ENCODE measurements at regions not wholly inside any gene's neighbourhood (a gene's known extent, or its start where the extent isn't known, plus 50 kb on each side); places are given as distances from the start of the nearest gene placed in this dataset.
"Not testable (repeated sequence)": the region's sequence is repeated elsewhere in the genome, so short reads cannot be mapped to it uniquely, and the experiment has no call there.

DNA sequence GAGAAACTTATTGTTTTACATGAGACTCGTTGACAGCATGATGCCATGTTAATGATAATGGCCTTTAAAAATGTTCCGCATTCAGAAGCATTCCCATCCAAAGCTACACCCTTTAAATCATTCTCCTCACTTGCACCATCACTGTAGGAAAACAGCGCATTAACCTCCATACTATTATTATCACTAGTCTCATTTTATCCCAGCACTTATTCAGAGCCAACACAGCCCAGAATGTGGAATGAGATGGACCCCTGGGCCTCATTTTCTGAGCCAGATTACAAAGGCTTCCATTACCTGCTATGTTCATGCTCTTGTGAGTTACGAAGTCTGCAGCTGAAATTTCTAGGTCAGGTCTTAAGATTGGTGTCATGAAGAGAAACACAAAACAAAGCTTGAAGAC lies 159.4 kb downstream of the HS3ST3A1 start:
- DNase-seq: no peak

DNA sequence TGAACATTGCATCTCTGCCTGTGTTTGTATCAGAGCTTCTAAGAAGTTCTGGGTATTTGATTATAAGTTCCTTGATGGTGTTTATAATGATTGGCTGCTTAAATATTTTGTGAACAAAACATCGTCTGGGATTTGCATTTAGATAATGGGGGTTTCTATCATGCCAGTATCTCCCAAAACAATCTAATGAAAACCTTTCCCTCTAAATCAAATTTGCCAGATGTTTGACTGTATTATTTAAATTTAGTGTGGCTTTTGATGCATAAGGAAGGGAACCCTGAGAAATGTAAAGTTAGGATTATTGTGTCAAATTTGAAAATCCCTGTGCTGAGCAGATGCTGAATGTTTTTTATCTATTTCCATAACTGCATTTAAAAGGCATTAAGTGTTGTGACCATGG lies 159.9 kb downstream of the HS3ST3A1 start:
- DNase-seq: no peak

DNA sequence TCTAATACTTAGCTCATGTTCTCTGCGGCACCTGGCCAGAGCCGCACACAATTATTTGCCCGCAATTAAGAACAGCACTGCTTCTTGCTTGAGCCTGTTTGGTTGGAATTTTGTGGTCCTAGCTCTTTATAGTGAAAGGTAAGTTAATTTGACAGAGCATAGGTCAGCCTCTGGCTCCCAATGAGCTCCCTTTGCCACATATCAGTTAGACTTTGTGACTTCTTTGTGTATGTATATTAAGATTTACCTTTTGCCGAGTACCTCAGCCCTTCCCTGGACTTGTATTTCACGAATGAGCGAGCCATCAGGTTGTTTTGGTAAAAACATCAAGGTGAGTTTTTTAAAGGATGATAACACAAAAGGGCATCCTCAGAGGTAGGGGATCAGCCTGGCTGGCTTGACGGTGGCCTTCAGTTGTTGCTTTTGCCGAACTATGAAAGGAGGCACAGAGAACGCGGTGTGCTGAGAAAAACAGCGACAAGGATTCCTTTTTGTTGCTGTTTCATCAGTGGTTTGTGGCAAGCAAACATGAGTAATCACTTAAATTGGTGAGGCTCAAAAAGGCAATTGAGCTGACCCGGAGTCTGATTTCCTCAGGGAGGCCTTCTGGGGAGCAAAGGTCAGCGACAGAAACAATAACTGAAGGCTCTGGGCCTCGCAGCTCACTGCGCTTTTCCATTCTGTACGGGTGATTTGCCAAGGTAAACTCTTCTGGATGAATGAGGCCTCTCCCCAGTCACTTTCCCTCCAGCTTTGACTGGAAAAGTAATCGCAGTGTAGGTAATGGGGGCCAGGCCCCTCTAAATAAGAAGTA lies 163.6 kb downstream of the HS3ST3A1 start:
- DNase-seq: no peak

DNA sequence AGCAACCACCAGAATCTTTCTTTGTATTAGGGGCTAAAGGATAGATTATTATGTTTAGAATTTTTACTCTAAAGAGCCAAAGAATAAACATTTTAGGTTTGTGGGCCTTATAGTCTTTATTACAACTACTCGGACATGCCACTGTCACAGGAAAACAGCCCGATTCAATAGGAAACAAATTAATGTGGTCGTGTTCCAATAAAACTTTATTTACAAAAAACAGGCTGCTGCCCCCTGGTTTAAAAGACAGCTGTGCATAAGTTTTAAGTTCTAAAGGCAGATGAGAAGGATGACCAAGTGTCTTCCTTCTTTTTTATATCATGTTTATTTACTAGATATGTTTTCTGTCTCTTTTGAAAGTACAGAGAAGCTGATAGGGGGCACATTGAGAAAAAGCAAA lies 166.5 kb downstream of the HS3ST3A1 start:
- DNase-seq: no peak

GRCh38 chr17:13429201-13429600 lies 172.5 kb downstream of the HS3ST3A1 start:
- DNase-seq: no peak

- no peak for DNase-seq
Measured at GRCh38 chr17:13428611-13429042, 173.1 kb downstream of the HS3ST3A1 start.

- DNase-seq: no peak
Measured at GRCh38 chr17:13426991-13427390, 174.7 kb downstream of the HS3ST3A1 start.

- no peak for DNase-seq
Measured at GRCh38 chr17:13425390-13425789, 176.3 kb downstream of the HS3ST3A1 start.

GRCh38 chr17:13421581-13422130 lies 180.1 kb downstream of the HS3ST3A1 start:
- peak in 2 of 56 donors; percentile 0 to 1 for DNase-seq

GRCh38 chr17:13420878-13421277 lies 180.9 kb downstream of the HS3ST3A1 start:
- DNase-seq: no peak

DNA sequence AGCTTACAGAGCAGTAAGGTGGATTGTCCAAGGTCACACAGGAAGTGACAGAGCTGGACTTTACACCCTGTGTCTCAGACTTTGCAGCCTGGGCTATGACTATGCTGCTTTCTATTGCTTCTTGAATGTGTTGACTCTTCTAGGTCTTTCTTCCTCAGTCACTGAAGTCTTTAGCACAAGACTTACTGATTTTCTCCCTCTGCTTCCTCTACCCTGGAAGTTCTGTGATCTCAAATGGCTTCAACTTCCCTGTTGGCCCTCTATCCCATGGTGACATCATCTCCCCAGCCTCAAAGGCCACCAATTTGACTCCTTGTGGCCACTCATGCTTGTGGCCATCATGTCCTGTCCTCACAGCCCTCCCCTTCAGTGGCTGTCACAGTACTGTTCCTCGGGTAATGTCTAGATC lies 181.3 kb downstream of the HS3ST3A1 start:
- no peak for DNase-seq

DNA sequence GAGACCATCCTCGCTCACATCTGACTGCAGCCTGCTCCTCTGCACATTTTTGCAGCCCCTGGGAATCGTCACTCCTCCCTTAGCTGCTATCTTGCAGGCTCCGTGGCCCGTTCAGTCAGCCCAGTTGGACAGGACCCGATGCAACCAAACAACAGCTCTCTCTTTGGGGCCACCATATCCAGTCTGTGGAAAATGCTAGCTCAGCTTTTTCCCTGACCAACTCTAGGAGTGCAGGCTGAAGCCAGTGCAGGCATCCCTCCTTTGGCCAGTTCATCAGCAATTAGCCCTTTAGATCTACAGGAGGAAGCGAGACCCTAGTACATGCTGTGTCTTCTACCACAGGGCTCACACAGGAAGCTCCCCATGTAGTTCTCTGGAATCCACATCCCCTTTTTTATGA lies 182.1 kb downstream of the HS3ST3A1 start:
- no peak for DNase-seq

GRCh38 chr17:13418891-13419290 lies 182.8 kb downstream of the HS3ST3A1 start:
- DNase-seq: no peak

GRCh38 chr17:13417381-13417950 lies 184.3 kb downstream of the HS3ST3A1 start:
- no peak for DNase-seq

DNA sequence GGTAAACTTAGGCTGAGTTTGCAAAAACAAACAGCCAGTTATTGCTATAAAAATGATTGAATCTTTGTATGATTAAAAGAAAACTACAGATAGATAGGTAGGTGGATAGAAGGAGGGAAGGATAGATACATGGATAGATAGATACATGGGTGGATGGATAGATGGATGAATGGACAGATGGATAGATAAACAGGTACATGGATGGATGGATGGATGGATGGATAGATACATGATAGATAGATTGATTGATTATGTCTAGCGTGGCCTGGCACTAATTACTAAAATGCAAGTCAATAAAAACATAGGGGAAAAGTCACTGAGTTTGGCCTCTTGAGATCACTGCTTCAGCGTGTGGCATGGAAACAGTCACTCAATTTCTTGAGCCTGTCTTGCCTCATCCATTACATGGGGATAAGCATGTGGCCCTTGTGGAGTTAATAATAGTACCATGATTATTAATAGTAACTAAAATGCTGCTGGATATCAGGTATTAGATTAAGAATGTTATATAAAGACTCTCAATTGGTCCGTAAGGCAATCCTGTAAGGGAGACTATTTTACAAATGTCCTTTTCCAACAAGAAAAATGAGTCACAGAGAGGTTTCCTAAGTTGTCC lies 184.9 kb downstream of the HS3ST3A1 start:
- no peak for DNase-seq

DNA sequence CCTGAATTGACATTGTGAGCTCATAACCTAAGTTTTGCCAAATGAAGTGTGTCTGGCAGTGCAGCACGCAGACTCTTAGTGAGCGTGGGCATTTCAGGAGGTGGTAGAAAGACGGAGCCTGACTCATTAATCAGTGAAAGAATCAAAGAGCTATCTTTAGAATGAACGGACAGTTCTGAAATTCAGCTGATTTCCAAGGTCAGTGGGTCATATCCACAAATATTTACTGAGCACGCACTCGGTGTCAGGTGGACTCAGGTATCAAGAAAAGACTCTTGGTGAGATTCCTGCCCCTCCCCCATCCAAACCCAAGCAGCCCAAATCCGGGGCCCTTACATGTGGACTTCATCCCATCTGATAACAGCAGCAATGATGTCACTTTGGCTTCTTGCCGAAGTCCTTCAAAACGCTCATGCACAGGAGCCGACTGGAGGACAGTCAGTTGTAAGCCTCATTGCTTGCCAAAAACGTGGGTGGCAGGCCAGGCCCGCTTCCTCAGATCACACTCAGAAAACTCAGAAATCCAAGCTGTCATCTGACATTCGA lies 185.8 kb downstream of the HS3ST3A1 start:
- peak in 9 of 56 donors; percentile 2 to 43 (median 9) for DNase-seq

DNA sequence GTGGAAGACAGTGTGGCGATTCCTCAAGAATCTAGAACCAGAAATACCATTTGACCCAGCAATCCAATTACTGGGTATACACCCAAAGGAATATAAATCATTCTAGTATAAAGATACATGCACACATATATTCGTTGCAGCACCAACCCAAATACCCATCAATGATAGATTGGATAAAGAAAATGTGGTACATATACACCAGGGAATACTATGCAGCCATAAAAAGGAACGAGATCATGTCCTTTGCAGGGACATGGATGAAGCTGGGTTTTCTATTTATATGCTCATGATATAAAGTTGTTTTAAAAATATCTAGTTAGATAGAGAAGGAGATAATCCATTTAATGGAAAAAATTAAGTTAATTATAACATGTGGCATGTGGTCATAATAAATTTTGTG lies 186.5 kb downstream of the HS3ST3A1 start:
- DNase-seq: not testable (repeated sequence)

GRCh38 chr17:13413001-13413400 lies 188.7 kb downstream of the HS3ST3A1 start:
- DNase-seq: no peak

DNA sequence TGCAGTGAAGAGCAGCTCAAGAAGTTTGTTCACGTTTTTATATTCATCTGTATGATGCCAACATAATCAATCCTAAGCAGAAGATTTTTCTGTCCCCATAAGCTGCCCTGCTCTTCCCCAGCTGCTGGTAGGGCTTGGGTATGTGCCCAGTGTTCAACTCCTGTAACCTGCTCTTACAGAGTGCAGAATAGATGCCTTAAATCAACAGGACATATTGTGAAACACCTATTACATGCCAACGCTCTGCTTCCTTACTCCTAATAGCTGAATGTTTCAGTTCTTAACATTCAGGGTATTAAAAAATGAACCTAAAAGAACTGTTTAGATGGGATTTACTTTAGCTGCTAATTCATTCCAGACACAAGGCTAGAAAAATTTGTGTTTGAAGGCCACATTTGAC lies 190.9 kb downstream of the HS3ST3A1 start:
- no peak for DNase-seq

GRCh38 chr17:13410214-13410613 lies 191.5 kb downstream of the HS3ST3A1 start:
- no peak for DNase-seq

GRCh38 chr17:13409455-13409854 lies 192.3 kb downstream of the HS3ST3A1 start:
- DNase-seq: no peak

DNA sequence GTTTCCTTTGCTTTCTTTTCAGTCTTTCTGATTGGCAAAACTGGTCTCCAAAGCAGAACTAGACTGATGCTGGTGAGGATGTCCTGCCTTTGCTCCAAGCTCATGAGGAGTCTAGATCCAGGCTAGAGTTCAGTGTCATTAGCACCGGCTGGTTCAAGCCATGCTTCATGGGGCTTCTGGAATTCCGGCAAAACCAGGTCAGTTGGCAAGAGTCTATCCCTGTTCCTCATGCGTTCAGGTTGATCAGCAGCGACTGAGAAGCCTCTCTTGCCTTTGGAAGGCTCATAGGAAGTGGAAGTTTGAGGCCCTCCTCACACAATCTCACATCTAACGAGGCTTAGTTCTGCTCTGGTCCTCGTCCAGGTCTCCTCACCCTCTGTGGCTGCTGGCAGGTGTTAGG lies 194.3 kb downstream of the HS3ST3A1 start:
- DNase-seq: no peak

Measured in amygdala (tissue), 56 donors.